ENCODE measurements at regions not wholly inside any gene's neighbourhood (a gene's known extent, or its start where the extent isn't known, plus 50 kb on each side); places are given as distances from the start of the nearest gene placed in this dataset.

DNA sequence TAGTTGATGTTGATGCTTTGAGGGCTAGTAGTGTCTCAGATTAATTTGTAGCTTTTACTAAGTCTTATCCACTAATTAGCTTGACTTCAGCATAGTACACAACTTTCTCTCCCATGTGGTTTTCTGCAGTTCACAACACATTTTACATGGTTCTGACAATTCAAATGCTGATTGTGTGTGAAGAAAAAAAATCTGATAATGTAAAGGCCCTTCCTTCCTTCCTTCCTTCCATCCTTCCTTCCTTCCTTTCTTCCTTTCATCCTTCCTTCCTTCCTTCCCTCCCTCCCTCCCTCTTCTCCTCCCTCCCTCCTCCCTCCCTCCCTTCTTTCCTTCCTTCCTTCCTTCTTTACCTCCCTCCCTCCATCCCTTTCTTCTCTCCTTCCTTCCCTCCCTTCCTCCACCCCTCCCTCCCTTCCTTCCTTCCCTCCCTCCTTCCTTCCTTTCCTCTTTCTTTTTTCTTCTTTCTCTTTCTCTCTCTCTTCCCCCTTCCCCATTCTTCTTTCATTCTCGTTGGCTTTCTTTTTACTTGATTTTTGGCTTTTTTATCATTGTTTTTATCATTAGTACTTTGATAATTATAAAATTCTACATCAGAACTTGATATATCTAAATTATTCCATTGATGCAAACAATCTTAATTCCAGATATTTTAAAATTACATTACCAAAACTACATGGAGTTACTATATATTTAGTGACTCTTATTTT, 1415.6 kb downstream of the LRFN5 start:
- no peak overlapping the region for H3K27ac ChIP-seq
- no peaks in the 10 kb centered on the region for H3K27me3 ChIP-seq (replicated peaks in 1 of 7)
- no peaks in the 10 kb centered on the region for H3K4me1 ChIP-seq
- no peak overlapping the region for H3K4me3 ChIP-seq
- no peaks in the 10 kb centered on the region for H3K36me3 ChIP-seq
- WGBS, 5 donors = 50 to 76% (median 63%) methylated on average over 1 of the region's 1 CpG
- intact Hi-C loops (cut with DNase I; ENCODE audit: low total_unique reads) = no loop called here
- TF ChIP-seq POLR2AphosphoS5 (IDR thresholded peaks at IDR 0.05) (no peak), CTCF (IDR thresholded peaks at IDR 0.05 in 8 of 11, conservative IDR thresholded peaks at IDR 0.05 in 3 of 11) (no peak), POLR2A (IDR thresholded peaks at IDR 0.05) (no peak)
- peaks cover 0 to 12% (median 0%) of the 10 kb centered on the region in 8 donors for H3K9me3 ChIP-seq
- DNase-seq = no peak

DNA sequence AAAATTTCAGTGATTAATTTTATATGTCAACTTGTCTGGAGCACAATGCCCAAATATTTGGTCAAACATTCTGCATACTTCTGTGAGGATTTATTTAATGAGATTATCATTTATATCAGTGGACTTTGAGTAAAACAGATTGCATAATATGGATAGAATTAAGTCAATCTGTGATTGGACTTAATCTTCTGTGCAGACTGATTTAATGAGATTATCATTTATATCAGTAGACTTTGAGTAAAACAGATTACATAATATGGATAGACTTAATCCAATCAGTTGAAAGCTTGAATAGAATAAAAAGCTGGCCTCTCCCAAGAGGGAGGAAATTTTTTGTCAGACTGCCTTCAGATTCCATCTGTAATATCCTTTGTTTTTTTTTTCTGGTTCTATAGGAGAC, 1413.2 kb downstream of the LRFN5 start:
- H3K27ac ChIP-seq = no peak overlapping the region
- no peaks in the 10 kb centered on the region for H3K36me3 ChIP-seq
- no peaks in the 10 kb centered on the region for H3K4me1 ChIP-seq
- intact Hi-C loops (cut with DNase I; ENCODE audit: low total_unique reads) = no loop called here
- H3K4me3 ChIP-seq = no peak overlapping the region
- H3K9me3 ChIP-seq = peaks cover 0 to 24% (median 7%) of the 10 kb centered on the region in 8 donors
- TF ChIP-seq CTCF (IDR thresholded peaks at IDR 0.05 in 8 of 11, conservative IDR thresholded peaks at IDR 0.05 in 3 of 11) (no peak), POLR2A (IDR thresholded peaks at IDR 0.05) (no peak), POLR2AphosphoS5 (IDR thresholded peaks at IDR 0.05) (no peak)
- no peaks in the 10 kb centered on the region for H3K27me3 ChIP-seq (replicated peaks in 1 of 7)
- DNase-seq = no peak

- H3K4me3 ChIP-seq = no peak overlapping the region
- 67 to 89% (median 70%) methylated on average over 1 of the region's 1 CpG for WGBS, 5 donors
- intact Hi-C loops (cut with DNase I; ENCODE audit: low total_unique reads) = no loop called here
- H3K4me1 ChIP-seq = no peaks in the 10 kb centered on the region
- peaks cover 0 to 43% (median 33%) of the 10 kb centered on the region in 8 donors for H3K9me3 ChIP-seq
- no peaks in the 10 kb centered on the region for H3K36me3 ChIP-seq
- TF ChIP-seq POLR2A (IDR thresholded peaks at IDR 0.05) (no peak), POLR2AphosphoS5 (IDR thresholded peaks at IDR 0.05) (no peak), CTCF (IDR thresholded peaks at IDR 0.05 in 8 of 11, conservative IDR thresholded peaks at IDR 0.05 in 3 of 11) (no peak)
- no peak for DNase-seq
- no peak overlapping the region for H3K27ac ChIP-seq
- H3K27me3 ChIP-seq (replicated peaks in 1 of 7) = no peaks in the 10 kb centered on the region
Observed at GRCh38 chr14:43014338-43014737, 1407.7 kb downstream of the LRFN5 start.

- intact Hi-C loops (cut with DNase I; ENCODE audit: low total_unique reads) = no loop called here
- 83 to 95% (median 87%) methylated on average over 1 of the region's 1 CpG for WGBS, 5 donors
- Histone ChIP-seq H3K36me3 (no peaks in the 10 kb centered on the region), H3K4me1 (no peaks in the 10 kb centered on the region), H3K9me3 (peaks cover 0 to 59% (median 44%) of the 10 kb centered on the region in 8 donors), H3K27me3 (replicated peaks in 1 of 7) (no peaks in the 10 kb centered on the region), H3K4me3 (no peak overlapping the region), H3K27ac (no peak overlapping the region)
- TF ChIP-seq POLR2AphosphoS5 (IDR thresholded peaks at IDR 0.05) = no peak
- DNase-seq = no peak
Observed at GRCh38 chr14:43012817-43013216, 1406.1 kb downstream of the LRFN5 start.

All from spleen (tissue), 11 donors.